Nephron (organoid): ENCODE measurements at regions not wholly inside any gene's neighbourhood (a gene's known extent, or its start where the extent isn't known, plus 50 kb on each side); places are given as distances from the start of the nearest gene placed in this dataset.
A peak's percentile ranks its signal among the peaks of the same experiment; 100 is the strongest.

ENCODE experiments used
- H3K27ac Mint-ChIP-seq, 3 experiments: 2 replicates each; pipeline ENCODE4 v1.8.0; 2020; ENCODE audit warnings: mixed read lengths in 3 of 3, mild to moderate bottlenecking in 2 of 3, moderate library complexity in 1 of 3
- H3K27me3 Mint-ChIP-seq: 2 replicates; pipeline ENCODE4 v1.8.0; 2021; ENCODE audit warnings: low read depth, mild to moderate bottlenecking, moderate library complexity, mixed read lengths
- H3K36me3 Mint-ChIP-seq: 2 replicates; pipeline ENCODE4 v1.8.0; 2020; ENCODE audit warnings: low read depth, mixed read lengths
- H3K4me1 Mint-ChIP-seq: 2 replicates; pipeline ENCODE4 v1.8.0; 2020; ENCODE audit warnings: mixed read lengths
- H3K4me3 Mint-ChIP-seq, 3 experiments: 2 replicates each; pipeline ENCODE4 v1.8.0; 2020; ENCODE audit warnings: mild to moderate bottlenecking in 3 of 3, mixed read lengths in 3 of 3, moderate library complexity in 2 of 3
- H3K9me3 Mint-ChIP-seq: 2 replicates; pipeline ENCODE4 v1.8.0; 2020; ENCODE audit warnings: mixed read lengths
- CTCF ChIP-seq, 3 experiments: fragments of 200-600 bp; sonication (generic); IDR thresholded peaks; one replicate each; pipeline ENCODE4 v1.5.0; 2021; ENCODE audit warnings: antibody characterized with exemption in 3 of 3; ENCODE audit not compliant: unreplicated experiment in 3 of 3

- Mint-ChIP-seq H3K4me3 (no peak overlapping the region), H3K9me3 (peaks cover 31% of the 10 kb centered on the region), H3K36me3 (peaks cover 4% of the 10 kb centered on the region), H3K4me1 (no peaks in the 10 kb centered on the region), H3K27ac (no peak overlapping the region), H3K27me3 (no peaks in the 10 kb centered on the region)
- peak; percentile 69 to 82 (median 81) for TF ChIP-seq CTCF (IDR thresholded peaks at IDR 0.05; ENCODE audit: unreplicated experiment in 3 of 3)
These were observed 334.0 kb downstream of the BTG1 start for GRCh38 chr12:91811481-91812287.

- Mint-ChIP-seq H3K4me1 (no peaks in the 10 kb centered on the region), H3K27ac (no peak overlapping the region), H3K4me3 (no peak overlapping the region), H3K36me3 (peaks cover 4% of the 10 kb centered on the region), H3K9me3 (peaks cover 39% of the 10 kb centered on the region), H3K27me3 (no peaks in the 10 kb centered on the region)
- no peak for TF ChIP-seq CTCF (IDR thresholded peaks at IDR 0.05; ENCODE audit: unreplicated experiment in 3 of 3)
These were observed 334.9 kb downstream of the BTG1 start for GRCh38 chr12:91810531-91811451.

DNA sequence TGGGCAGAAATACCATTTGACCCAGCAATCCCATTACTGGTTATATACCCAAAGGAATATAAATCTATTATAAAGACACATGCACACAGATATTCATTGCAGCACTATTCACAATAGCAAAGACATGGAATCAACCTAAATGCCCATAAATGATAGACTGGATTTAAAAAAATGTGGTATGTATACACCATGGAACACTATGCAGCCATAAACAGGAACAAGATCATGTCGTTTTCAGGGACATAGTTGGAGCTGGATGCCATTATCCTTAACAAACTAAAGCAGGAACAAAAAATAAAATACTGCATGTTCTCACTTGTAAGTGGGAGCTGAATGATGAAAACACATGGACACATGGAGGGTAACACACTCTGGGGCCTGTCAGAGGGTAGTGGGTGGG is 335.6 kb downstream of the BTG1 start:
- no peak overlapping the region for H3K27ac Mint-ChIP-seq
- peaks cover 43% of the 10 kb centered on the region for H3K9me3 Mint-ChIP-seq
- no peaks in the 10 kb centered on the region for H3K27me3 Mint-ChIP-seq
- TF ChIP-seq CTCF (IDR thresholded peaks at IDR 0.05; ENCODE audit: unreplicated experiment in 3 of 3), result no peak
- no peak overlapping the region for H3K4me3 Mint-ChIP-seq
- H3K4me1 Mint-ChIP-seq, result no peaks in the 10 kb centered on the region
- peaks cover 4% of the 10 kb centered on the region for H3K36me3 Mint-ChIP-seq

DNA sequence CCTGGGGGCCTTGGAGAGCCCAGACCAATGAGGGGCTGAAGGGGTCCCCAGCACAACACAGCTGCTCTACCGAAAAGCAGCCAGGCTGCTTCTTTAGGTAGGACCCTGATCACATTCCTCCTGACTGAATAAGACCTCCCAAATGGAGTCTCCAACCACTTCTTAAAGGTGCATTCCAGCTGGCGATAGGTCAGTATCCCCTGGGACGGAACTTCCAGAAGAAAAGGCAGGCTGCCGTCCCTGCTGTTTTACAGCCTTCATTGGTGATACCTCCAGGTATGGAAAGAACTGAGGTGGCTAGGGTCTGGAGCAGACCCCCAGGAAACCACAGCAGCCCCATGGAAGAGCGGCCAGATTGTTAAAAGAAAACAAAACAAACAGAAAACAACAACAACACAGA is 340.6 kb downstream of the BTG1 start:
- H3K27ac Mint-ChIP-seq, result no peak overlapping the region
- H3K4me3 Mint-ChIP-seq, result no peak overlapping the region
- no peaks in the 10 kb centered on the region for H3K4me1 Mint-ChIP-seq
- no peaks in the 10 kb centered on the region for H3K27me3 Mint-ChIP-seq
- H3K9me3 Mint-ChIP-seq, result peaks cover 35% of the 10 kb centered on the region
- TF ChIP-seq CTCF (IDR thresholded peaks at IDR 0.05; ENCODE audit: unreplicated experiment in 3 of 3), result no peak
- H3K36me3 Mint-ChIP-seq, result no peaks in the 10 kb centered on the region

DNA sequence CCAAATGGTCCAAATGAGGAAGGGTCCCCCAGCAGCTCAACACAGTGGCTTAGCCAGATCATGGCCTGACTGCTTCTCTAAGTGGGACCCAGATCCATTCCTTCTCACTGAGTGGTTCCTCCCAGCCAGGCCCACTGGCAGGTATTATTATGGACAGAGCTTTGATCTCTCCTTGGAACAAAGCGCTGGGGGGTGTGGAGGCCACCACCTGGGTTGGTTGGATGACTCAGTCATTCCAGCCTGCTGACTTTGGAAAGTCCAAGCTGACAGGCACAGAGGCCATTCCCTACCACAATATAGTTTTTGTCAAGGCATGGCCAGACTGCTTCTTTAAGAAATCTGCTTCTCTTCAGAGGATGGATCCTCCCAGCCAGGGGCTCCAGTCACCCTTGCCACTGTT is 341.1 kb downstream of the BTG1 start:
- no peaks in the 10 kb centered on the region for H3K36me3 Mint-ChIP-seq
- no peaks in the 10 kb centered on the region for H3K27me3 Mint-ChIP-seq
- no peaks in the 10 kb centered on the region for H3K4me1 Mint-ChIP-seq

More for the DNA sequence above, 341.1 kb downstream of the BTG1 start:
- TF ChIP-seq CTCF (IDR thresholded peaks at IDR 0.05; ENCODE audit: unreplicated experiment in 3 of 3), result no peak
- H3K4me3 Mint-ChIP-seq, result no peak overlapping the region
- H3K27ac Mint-ChIP-seq, result no peak overlapping the region
- peaks cover 35% of the 10 kb centered on the region for H3K9me3 Mint-ChIP-seq
